Adrenal gland (tissue), 5 donors: ENCODE measurements at regions not wholly inside any gene's neighbourhood (a gene's known extent, or its start where the extent isn't known, plus 50 kb on each side); places are given as distances from the start of the nearest gene placed in this dataset.

Experiments used
- CTCF ChIP-seq, 6 experiments: fragments of 450-650 bp in 4 of 6; fragments of 200-600 bp in 2 of 6; sonication (generic) in 1 of 6; IDR thresholded peaks; 1 replicate in 5 of 6; 2 replicates in 1 of 6; pipeline versions ENCODE4 v1.5.1 to v1.8.0; 2016 to 2021; ENCODE audit warnings: antibody characterized with exemption in 6 of 6, mild to moderate bottlenecking in 2 of 6, moderate library complexity in 1 of 6
- POLR2A ChIP-seq, 2 donors: fragments of 450-650 bp; IDR thresholded peaks; one replicate each; pipeline ENCODE4 v1.6.1; 2017; ENCODE audit warnings: antibody characterized with exemption in 2 of 2, mild to moderate bottlenecking in 2 of 2, moderate library complexity in 1 of 2
- donor health status: DM: no; HTN: no; CAD: no.

- TF ChIP-seq CTCF (IDR thresholded peaks at IDR 0.05) (no peak), POLR2A (IDR thresholded peaks at IDR 0.05) (no peak)
These were observed 393.2 kb downstream of the BCOR start for GRCh38 chrX:39704590-39704989.
